AG04449 (cell line): ENCODE measurements at regions not wholly inside any gene's neighbourhood (a gene's known extent, or its start where the extent isn't known, plus 50 kb on each side); places are given as distances from the start of the nearest gene placed in this dataset.

Experiments used
- CTCF ChIA-PET: fragments of 350-600 bp; formaldehyde crosslinking; extraction: SDS; loops from one replicate; lab custom pipeline; 2021; ENCODE audit warnings: antibody characterized with exemption; lab: Yijun Ruan, JAX
- POLR2A ChIA-PET: fragments of 400-600, 350-600 bp; formaldehyde crosslinking; extraction: SDS; loops from one replicate; lab custom pipeline; 2020; ENCODE audit warnings: antibody characterized with exemption, inconsistent platforms; lab: Yijun Ruan, JAX
- DNase-seq: peaks from one replicate; pipeline ENCODE4 v3.0.0-alpha.2; 2010; ENCODE audit warnings: low read depth, low spot score
- H3K4me3 ChIP-seq: 2 replicates; pipeline ENCODE4 v1.5.1; 2011; ENCODE audit warnings: low read depth, mild to moderate bottlenecking, control low read depth, low read length
- TF ChIP-seq, protein P1 (sequence below): IDR thresholded peaks from one replicate; pipeline ENCODE4 v1.5.1; 2011; ENCODE audit warnings: mild to moderate bottlenecking, moderate library complexity, low read length, control low read depth, inconsistent platforms; ENCODE audit not compliant: insufficient read depth; ENCODE audit errors: missing control alignments

- DNase-seq = no peak
- TF ChIP-seq, protein P1, sequence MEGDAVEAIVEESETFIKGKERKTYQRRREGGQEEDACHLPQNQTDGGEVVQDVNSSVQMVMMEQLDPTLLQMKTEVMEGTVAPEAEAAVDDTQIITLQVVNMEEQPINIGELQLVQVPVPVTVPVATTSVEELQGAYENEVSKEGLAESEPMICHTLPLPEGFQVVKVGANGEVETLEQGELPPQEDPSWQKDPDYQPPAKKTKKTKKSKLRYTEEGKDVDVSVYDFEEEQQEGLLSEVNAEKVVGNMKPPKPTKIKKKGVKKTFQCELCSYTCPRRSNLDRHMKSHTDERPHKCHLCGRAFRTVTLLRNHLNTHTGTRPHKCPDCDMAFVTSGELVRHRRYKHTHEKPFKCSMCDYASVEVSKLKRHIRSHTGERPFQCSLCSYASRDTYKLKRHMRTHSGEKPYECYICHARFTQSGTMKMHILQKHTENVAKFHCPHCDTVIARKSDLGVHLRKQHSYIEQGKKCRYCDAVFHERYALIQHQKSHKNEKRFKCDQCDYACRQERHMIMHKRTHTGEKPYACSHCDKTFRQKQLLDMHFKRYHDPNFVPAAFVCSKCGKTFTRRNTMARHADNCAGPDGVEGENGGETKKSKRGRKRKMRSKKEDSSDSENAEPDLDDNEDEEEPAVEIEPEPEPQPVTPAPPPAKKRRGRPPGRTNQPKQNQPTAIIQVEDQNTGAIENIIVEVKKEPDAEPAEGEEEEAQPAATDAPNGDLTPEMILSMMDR = no peak
- no peak overlapping the region for H3K4me3 ChIP-seq
- ChIA-PET CTCF (interaction anchor here (1.4 to 1.7 kb wide), 3 partner anchors 8 to 317 kb away, joined by 3 to 6 read pairs (median 4); no protein-coding TSS in a partner anchor), POLR2A (no interaction called here)
These were observed 113.8 kb upstream of the SLC1A4 start for GRCh38 chr2:64875368-64875767.

GRCh38 chr2:64876137-64876647 is 113.0 kb upstream of the SLC1A4 start:
- no peak overlapping the region for H3K4me3 ChIP-seq
- ChIA-PET CTCF (interaction anchor here (0.7 to 2.3 kb wide), 8 partner anchors 9 to 545 kb away, joined by 3 to 8 read pairs (median 5); no protein-coding TSS in a partner anchor), POLR2A (interaction anchor here (1.0 to 2.0 kb wide), 2 partner anchors 17 to 222 kb away, joined by 3 to 4 read pairs; partner anchors contain the start of gene SERTAD2)
- DNase-seq = no peak
- TF ChIP-seq, protein P1 = no peak

GRCh38 chr2:64879745-64880144 is 109.5 kb upstream of the SLC1A4 start:
- no peak for DNase-seq
- ChIA-PET CTCF (interaction anchor here (0.9 to 3.0 kb wide), 4 partner anchors 9 to 548 kb away, joined by 3 to 9 read pairs (median 3); no protein-coding TSS in a partner anchor), POLR2A (no interaction called here)
- TF ChIP-seq, protein P1 = no peak
- no peak overlapping the region for H3K4me3 ChIP-seq

DNA sequence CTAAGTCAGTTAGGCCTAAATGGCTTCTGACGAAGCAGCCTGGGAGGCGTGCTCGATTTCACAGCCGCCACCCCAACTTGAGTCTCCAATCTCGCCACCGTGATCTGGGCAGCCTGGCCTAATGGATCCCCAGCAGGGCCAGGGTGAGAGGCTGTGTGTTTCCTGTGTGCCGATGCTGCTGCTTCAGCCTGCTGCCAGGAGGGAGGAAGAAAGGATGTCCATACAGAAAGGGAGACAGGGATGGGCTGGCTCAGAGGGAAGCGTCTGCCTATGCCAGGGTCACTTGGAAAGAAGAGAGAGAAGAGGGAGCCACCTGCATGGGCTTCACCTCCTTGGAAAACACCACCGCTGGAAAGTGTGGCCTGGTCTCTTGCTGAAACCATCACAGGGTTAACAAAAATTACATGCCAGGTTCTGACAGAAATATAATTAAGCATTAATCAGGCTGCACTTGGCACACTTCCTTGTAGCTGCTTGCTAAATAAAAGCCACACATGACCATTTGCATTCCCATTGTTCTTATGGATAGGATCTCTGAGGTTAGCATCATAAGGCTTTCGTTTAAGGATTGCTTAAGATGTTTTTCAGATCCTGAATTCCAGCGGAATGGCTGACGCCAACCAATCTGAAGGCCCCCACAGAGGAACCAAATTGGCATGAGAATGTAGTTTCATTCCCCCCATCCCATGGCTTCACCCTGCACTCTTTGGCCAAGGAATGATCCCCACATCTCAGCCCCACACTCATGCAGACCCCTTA is 108.8 kb upstream of the SLC1A4 start:
- no peak for DNase-seq
- no peak overlapping the region for H3K4me3 ChIP-seq
- ChIA-PET CTCF (interaction anchor here (3.0 kb wide), 1 partner anchor 549 kb away, joined by 9 read pairs; no protein-coding TSS in a partner anchor), POLR2A (no interaction called here)
- TF ChIP-seq, protein P1 = no peak

DNA sequence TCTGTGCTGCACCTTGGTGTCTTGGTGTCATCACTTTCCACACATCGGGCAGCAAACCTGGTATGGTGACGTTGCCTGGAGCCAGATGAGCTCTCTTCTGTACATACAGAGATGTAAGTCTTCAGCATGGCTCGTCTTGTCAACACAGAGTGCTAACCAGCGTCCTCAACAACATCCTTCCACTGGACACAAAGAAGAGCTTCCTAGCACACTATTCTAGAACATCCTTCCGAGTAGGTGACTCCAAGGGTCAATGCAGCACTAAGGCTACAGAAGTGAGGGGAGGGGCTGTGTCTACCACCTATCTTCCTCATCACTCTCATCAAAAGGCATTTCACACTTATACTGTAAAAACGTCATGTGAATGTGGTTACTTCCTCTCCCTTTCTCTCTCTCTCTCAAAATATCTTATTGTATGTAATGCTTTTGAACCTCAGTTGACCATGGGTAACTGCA is 108.1 kb upstream of the SLC1A4 start:
- POLR2A ChIA-PET = no interaction called here

More for the DNA sequence above, 108.1 kb upstream of the SLC1A4 start:
- CTCF ChIA-PET = no interaction called here
- DNase-seq = no peak
- TF ChIP-seq, protein P1 = no peak
- no peak overlapping the region for H3K4me3 ChIP-seq
